Chondrocyte (in vitro differentiated cells): ENCODE measurements at regions not wholly inside any gene's neighbourhood (a gene's known extent, or its start where the extent isn't known, plus 50 kb on each side); places are given as distances from the start of the nearest gene placed in this dataset.
"Not testable (repeated sequence)": the region's sequence is repeated elsewhere in the genome, so short reads cannot be mapped to it uniquely, and the experiment has no call there.

ENCODE experiments used
- DNase-seq: peaks from one replicate; pipeline ENCODE4 v3.0.0; 2021; ENCODE audit warnings: mixed read lengths, low spot score
- H3K27ac Mint-ChIP-seq: one replicate; pipeline ENCODE4 v1.8.0; 2021; ENCODE audit warnings: mild to moderate bottlenecking, moderate library complexity, mixed read lengths; ENCODE audit not compliant: unreplicated experiment
- H3K27me3 Mint-ChIP-seq: 2 replicates; pipeline ENCODE4 v1.8.0; 2021; ENCODE audit warnings: low read depth, mixed read lengths
- H3K36me3 Mint-ChIP-seq: 2 replicates; pipeline ENCODE4 v1.8.0; 2021; ENCODE audit warnings: low read depth, mixed read lengths
- H3K4me1 Mint-ChIP-seq: 2 replicates; pipeline ENCODE4 v1.8.0; 2021; ENCODE audit warnings: low read depth, mild to moderate bottlenecking, mixed read lengths
- H3K4me3 Mint-ChIP-seq: one replicate; pipeline ENCODE4 v1.8.0; 2021; ENCODE audit warnings: mild to moderate bottlenecking, moderate library complexity, mixed read lengths; ENCODE audit not compliant: unreplicated experiment
- H3K9me3 Mint-ChIP-seq: 2 replicates; pipeline ENCODE4 v1.8.0; 2021; ENCODE audit warnings: low read depth, mixed read lengths
- TF ChIP-seq, protein P1 (sequence below): fragments of 200-600 bp; sonication (generic); IDR thresholded peaks from 2 replicates; pipeline ENCODE4 v1.5.0; 2021; ENCODE audit warnings: antibody characterized with exemption, mild to moderate bottlenecking, moderate library complexity

DNA sequence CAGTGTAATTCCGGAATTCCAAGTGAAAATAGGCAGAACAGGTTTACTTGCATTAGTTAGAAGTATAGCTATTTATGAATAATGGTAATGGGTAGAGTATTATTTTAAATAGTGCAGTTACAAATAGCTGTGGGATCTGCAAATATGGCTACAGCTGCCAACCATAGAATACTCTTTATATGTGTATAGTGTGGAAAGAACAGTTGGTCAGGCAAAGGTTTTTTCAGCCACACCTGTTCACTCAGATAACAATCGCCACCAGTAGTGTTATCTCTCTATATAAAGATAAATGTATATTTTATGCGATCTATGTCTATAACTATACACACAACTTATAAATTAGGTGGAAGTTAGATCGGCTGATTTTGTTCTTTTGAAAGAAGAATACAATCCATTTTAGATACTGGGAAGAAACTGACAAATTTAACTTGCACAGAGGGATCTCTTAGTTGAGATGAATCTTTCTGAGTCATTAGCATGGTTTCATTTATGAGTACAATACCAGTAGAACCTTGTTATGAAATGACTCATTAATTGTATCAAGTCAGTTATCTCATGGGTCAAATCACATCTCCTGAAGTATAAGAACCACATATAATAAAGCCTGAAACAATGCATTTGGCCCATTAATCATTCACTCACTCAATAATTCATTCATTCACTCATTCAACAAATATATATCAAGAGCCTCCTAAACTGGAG lies 100.9 kb upstream of the NR3C2 start:
- H3K27me3 Mint-ChIP-seq, result peaks cover 6% of the 10 kb centered on the region
- TF ChIP-seq, protein P1, sequence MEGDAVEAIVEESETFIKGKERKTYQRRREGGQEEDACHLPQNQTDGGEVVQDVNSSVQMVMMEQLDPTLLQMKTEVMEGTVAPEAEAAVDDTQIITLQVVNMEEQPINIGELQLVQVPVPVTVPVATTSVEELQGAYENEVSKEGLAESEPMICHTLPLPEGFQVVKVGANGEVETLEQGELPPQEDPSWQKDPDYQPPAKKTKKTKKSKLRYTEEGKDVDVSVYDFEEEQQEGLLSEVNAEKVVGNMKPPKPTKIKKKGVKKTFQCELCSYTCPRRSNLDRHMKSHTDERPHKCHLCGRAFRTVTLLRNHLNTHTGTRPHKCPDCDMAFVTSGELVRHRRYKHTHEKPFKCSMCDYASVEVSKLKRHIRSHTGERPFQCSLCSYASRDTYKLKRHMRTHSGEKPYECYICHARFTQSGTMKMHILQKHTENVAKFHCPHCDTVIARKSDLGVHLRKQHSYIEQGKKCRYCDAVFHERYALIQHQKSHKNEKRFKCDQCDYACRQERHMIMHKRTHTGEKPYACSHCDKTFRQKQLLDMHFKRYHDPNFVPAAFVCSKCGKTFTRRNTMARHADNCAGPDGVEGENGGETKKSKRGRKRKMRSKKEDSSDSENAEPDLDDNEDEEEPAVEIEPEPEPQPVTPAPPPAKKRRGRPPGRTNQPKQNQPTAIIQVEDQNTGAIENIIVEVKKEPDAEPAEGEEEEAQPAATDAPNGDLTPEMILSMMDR, result no peak
- H3K27ac Mint-ChIP-seq, result no peak overlapping the region
- H3K9me3 Mint-ChIP-seq, result no peaks in the 10 kb centered on the region
- H3K4me1 Mint-ChIP-seq, result no peaks in the 10 kb centered on the region
- H3K36me3 Mint-ChIP-seq, result no peaks in the 10 kb centered on the region
- H3K4me3 Mint-ChIP-seq, result no peak overlapping the region
- DNase-seq, result no peak

DNA sequence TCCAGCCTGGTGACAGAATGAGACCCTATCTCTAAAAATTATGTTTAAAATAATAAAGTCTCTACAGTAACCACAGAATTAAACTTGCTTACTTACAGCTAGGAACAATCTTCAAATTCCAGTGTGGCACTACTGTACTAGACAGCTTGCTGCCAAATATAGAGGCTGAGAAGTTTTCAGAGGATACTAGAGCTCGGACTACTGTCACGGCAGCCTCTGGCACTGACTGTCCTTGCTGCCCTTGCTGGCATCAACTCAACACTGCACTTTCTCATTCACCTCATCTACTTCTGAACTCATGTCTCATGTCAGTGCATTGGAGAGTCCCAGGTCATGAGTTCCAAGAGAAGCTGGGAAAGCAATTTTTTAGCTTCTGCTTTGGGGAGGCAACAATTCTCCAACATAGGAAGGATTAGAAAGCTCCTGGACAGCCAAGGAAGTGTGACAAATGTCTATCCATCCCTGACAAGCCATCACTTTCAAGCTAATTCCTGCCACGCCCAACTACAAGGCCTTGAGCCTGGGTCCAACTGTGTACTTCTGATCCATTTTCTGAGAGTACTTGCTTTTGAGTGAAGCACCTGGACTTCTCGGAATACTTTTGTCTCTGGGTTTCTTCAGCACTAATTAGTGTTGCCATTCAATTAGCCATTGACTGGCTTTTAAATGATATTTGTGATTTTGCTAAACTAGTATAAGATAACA lies 98.6 kb upstream of the NR3C2 start:
- no peak overlapping the region for H3K27ac Mint-ChIP-seq
- no peak overlapping the region for H3K4me3 Mint-ChIP-seq
- peaks cover 2% of the 10 kb centered on the region for H3K27me3 Mint-ChIP-seq
- TF ChIP-seq, protein P1, result no peak
- no peaks in the 10 kb centered on the region for H3K9me3 Mint-ChIP-seq
- H3K36me3 Mint-ChIP-seq, result no peaks in the 10 kb centered on the region
- H3K4me1 Mint-ChIP-seq, result no peaks in the 10 kb centered on the region
- DNase-seq, result no peak

DNA sequence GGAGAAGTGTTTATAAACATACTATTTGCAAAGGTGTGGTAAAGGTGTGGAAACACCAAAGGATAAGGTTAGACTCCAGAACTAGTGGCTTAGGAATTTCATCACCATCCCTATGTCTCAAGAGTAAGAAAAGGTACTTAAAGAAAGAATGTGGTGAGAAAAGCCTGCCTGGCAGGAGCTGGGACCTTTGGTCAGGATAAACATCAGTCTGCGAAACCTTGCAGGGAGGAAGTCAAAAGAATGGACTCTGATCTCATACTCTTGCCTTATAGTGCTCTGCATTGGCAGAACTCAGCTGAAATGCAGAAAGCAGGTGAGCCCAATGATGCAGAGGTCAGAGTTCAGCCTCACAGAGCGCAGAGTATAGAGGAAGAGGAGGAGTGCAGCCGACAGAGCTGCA lies 97.2 kb upstream of the NR3C2 start:
- peaks cover 2% of the 10 kb centered on the region for H3K27me3 Mint-ChIP-seq
- H3K4me1 Mint-ChIP-seq, result no peaks in the 10 kb centered on the region
- no peaks in the 10 kb centered on the region for H3K36me3 Mint-ChIP-seq
- H3K9me3 Mint-ChIP-seq, result peaks cover 8% of the 10 kb centered on the region
- DNase-seq, result no peak
- no peak overlapping the region for H3K27ac Mint-ChIP-seq
- TF ChIP-seq, protein P1, result no peak
- no peak overlapping the region for H3K4me3 Mint-ChIP-seq

DNA sequence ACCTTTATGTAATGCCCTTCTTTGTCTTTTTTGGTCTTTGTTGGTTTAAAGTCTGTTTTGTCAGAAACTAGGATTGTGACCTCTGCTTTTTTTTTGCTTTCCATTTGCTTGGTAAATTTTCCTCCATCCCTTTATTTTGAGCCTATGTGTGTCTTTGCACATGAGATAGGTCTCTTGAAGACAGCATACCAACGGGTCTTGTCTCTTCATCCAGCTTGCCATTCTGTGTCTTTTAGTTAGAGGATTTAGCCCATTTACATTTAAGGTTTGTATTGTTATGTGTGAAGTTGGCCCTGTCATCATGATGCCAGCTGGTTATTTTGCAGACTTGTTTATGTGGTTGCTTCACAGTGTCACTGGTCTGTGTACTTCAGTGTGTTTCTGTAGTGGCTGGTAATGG lies 91.6 kb upstream of the NR3C2 start:
- not testable (repeated sequence) for H3K4me1 Mint-ChIP-seq, H3K36me3 Mint-ChIP-seq

DNA sequence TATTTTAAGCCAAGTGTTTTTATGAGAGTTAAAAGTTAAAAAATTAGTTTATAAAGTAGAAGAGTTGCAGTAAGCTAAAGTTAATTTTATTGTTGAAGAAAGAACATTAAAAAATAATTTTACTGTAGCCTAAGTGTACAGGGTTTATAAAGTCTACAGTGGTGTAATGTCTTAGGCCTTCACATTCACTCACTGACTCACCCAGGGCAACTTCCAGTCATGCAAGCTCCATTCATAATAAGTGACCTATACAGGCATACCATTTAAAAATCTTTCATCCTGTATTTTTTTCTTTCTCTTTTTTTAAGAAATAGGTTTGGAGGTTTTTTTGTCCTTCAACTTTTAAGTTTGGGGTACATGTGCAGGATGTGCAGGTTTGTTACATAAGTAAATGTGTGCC lies 87.9 kb upstream of the NR3C2 start:
- H3K9me3 Mint-ChIP-seq, result peaks cover 42% of the 10 kb centered on the region
- no peak overlapping the region for H3K27ac Mint-ChIP-seq
- TF ChIP-seq, protein P1, result no peak
- DNase-seq, result no peak
- H3K4me3 Mint-ChIP-seq, result no peak overlapping the region
- H3K36me3 Mint-ChIP-seq, result peaks cover 2% of the 10 kb centered on the region
- peaks cover 2% of the 10 kb centered on the region for H3K27me3 Mint-ChIP-seq
- no peaks in the 10 kb centered on the region for H3K4me1 Mint-ChIP-seq

More for the DNA sequence above, 91.6 kb upstream of the NR3C2 start:
- not testable (repeated sequence) for DNase-seq, H3K27me3 Mint-ChIP-seq, H3K27ac Mint-ChIP-seq, H3K4me3 Mint-ChIP-seq
- H3K9me3 Mint-ChIP-seq, result peaks cover 43% of the 10 kb centered on the region
